ENCODE measurements at regions not wholly inside any gene's neighbourhood (a gene's known extent, or its start where the extent isn't known, plus 50 kb on each side); places are given as distances from the start of the nearest gene placed in this dataset.

DNA sequence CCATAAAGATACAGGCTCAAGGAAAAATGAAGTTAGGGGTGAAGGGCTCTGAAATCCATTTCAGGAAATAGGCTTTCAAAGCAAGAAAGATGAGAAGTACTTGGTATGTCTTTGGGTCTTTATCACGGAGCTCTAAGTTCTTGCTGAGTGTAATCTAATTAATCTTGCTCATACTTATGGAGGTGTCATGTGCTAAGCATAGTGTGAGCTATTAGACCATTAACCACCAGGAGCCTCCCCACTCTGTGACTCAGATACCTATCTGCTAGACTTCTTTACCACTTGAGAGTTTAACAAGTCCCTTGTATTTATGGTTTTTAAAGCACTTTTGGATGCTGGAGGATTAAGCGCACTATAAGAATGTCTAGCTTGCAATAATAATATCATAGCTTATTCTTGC is 678.7 kb downstream of the EPHA4 start:
- DNase-seq, result no peak

DNA sequence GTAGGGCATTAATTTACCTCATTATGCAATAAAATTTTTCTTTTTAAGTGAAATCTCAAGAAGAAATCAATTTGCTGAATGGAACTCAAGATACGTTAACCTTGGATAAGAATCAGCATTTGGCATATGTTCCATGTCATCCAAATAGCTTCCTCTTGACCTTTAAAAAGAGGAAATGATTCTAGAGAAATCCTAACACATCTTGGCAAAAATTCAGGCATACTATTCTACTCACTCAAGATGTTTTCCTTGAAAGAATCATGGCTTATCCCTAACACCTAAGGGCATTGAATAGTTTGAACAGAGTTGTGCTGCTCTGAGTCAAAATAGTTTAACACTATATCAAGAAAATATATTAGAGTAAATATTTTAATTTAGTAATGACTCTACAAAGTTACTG is 678.0 kb downstream of the EPHA4 start:
- DNase-seq, result no peak

DNA sequence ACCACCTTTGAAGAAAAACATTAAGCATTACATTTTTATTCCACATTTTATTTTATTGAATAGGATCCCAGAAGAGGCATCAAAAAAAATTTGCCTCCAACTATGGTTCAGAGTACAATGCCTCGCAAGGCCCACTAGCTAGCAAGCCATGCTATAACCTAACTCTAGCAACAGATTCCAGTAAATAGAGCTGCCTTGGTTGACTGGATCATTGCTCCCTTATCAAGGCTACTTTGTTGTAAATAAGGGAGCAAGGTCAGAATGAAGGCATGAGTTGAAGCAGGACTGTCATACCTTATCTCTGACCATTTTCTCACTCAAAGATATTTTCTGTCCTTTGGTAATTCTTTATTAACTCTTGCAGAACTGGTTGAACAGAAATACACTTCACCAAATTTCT is 672.6 kb downstream of the EPHA4 start:
- DNase-seq, result no peak

DNA sequence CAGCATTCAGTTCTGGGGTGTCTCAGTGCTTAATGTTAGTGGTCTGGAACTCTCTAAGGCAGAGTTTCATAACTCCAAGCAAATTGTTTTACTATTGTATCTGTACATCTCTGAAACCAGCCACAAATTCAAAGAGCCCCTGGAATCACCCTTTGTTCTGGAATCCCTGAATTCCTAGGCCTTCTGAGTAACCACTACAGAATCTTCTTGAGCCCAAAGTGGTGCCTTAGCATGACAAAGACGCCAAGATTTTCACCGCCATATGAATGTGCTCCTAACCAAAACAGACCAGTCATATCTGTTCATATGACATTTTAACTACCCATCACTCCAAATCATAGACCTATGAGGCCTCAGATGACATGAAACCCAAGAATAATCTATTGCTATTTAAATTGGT is 668.1 kb downstream of the EPHA4 start:
- no peak for DNase-seq

DNA sequence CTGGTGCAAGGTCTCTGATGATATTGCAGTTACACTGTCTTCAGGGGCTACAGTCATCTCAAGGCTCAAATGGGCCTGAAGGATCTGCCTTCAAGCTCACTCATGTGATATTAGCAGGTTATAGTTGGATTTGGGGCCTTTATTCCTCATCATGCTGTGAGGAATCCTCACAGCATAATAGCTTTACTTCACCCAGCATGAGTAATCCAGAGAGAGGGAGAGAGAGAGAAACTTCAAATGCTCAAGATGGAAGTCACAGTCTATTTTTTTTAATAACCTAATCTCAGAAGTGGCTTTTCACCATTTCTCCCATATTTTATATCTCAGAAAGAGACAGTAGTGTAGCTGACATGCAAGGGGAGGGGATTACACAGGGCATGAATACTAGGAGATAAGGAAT is 658.7 kb downstream of the EPHA4 start:
- no peak for DNase-seq

DNA sequence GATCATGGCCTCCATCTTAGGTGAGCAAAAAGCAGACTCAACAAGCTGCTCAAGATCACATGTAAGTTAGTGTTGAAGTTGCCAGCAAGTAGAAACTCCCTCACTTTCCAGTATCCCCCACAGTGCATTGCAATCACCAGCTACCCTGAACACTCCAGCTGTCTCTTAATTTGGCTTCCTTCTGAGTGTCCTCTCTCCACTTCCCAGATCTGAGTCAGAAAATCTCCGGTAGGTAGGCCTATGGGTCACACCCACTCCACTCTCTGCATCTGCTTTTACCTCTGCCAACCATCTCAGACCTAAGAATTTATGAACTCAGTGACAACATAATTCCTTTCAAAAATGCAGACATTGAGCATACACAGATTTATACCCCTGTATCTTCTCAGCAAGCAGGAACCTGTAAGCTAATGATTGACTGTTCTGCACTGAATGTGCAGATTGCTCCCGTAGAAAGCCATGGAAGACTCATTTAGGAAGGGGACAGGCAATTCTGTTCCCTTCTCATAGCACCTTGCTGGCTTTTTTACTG is 656.9 kb downstream of the EPHA4 start:
- DNase-seq, result no peak

DNA sequence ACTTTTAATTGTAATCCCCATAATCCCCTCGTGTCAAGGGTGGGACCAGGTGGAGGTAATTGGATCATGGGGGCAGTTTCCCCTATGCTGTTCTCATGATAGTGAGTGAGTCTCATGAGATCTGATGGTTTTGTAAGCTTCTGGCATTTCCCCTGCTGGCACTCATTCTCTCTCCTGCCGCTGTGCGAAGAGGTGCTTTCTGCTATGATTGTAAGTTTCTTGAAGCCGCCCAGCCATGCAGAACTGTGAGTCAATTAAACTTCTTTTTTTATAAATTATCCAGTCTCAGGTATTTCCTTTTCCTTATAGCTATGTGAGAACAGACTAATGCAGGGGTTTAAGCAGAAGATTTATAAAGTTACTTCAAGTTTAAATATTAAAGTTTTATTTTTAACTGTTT is 655.2 kb downstream of the EPHA4 start:
- no peak for DNase-seq

DNA sequence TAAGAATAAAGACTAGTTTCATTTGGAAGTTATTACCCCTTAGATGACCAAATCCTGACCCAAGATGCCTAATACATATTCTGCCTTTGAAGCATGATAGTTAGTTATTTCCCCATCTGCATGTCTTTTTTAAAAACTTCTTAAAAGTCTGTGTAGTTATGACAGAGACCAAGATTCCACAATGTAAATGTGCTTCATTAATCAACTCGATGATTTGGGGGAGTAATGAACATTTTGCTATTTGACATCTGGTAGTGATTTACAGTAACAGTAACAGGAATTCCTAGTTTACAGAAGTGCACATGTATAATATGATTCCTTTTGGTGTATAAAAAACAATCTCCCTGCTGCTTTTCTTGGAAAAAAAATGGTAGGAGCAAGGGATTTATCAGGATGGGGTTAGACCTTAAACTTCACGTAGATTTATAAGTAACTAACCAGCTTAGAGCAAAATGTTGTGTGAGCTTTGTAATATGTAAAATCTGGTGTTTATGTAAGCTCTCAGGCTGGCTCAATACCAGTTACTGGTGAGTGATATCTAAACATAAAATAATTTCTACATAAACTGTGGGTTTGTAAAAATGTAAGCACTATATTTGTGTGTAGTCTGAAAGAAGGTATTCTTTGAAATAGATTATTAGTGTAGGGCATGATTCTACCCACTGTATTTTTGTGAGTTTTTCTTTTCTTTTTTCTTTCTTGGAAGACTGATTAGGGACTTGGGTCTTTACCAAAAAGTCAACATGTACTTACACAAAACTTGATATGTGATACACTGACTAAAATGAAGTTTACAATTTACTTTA is 641.6 kb downstream of the EPHA4 start:
- DNase-seq, result no peak

DNA sequence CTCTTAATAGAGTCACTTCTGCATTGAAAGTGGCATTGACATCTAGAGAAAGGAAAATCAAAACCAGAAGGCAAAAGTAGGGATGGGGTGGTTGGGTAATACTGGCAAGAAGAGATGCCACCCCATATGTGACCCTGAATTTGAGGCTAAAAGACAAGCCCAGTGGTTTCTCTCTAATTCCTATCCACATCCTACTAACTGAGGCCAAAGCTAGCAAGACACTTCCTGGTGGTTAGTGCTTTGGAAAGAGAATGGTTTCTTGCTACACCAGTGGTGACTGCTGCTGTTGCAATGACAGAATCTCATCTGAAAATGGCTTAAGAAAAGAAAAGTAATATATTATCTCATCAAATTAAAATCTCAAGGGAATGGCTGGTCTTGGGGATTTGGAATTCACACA is 640.6 kb downstream of the EPHA4 start:
- DNase-seq, result no peak

DNA sequence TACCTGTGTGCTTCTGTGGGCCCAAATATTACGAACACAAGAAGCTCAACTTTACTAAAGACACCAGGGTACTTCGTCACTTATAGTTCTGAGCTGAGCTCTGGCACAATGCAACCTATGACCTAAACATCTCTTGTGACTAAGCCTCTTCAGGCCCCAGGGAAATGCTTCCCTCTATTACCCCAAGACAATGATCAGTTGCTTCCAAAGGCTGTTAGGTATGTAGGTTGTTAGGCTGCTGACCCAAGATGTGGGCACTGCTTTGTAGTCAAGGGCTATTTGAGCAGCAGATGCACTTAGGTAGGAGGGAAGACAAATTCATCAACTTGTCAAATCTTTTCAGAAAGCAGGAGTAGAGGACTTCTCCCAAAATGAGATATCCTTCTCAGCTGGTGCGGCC is 640.1 kb downstream of the EPHA4 start:
- no peak for DNase-seq

DNA sequence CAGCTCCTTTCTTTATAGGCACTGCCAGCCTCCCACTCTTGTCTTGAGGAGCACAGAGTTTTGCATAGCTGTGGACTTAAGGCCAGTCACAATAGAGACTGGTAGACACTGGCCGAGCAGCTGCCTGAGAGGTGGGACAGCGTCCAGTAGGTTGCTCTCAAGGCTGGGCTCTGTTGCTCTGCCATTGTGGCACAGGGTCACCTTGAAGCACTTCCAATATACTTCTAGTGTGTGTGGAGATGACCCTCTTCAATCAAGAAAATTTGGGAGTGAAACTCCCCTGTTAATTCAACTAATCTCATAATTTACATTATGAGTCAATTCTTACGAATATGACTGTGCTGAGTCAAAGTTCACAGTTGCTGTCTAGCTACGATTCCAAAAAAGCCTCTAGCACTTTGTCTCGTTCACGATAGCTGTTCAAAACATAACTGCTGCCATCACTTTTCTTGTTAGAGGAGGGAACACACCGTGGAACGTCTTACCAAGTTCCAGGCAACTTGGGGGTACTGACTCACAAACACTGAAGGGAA is 636.2 kb downstream of the EPHA4 start:
- DNase-seq, result no peak

DNA sequence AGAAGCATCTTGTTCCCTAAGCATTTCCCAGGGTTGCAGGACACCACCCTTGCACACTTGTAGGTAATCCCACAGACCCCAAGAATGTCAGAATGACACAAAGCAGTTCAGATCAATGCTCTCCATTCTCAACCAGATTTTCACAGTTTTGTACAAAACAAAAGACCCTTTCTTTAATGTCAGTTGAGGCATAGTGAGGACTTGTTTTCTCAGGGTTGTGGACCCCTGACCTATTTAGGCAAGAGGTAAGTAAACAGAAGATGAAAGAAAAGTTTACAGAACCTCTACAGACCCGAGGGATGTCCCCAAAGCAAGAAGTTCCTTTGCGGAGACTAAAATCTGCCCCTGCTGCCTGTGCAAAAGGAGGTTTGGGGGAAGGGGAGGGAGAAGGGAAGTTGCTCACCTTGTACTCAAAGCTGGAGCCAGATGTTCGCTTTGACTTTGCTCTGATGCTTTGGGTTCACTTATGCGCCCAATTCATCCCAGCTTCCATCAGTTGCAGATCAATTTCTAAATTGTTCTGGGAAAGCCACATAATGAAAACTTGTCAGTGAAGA is 635.4 kb downstream of the EPHA4 start:
- DNase-seq, result no peak

DNA sequence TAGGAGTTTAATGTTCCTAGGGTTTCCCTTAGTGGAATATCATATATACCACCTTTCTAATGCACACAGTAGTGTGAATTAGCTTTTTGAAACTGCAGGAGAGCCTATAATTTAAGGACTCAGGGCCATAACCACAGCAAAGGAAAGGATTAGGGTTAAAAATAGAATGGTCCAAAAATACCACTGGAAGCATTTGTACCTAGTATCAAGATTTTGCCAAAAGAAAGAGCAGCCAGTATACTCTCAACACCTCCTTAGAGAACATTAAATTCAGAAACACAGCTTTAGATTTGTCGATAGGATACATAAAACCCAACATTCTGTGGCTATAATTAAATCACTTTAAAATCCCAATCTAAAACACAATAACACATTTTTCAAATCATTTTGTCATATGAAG is 634.9 kb downstream of the EPHA4 start:
- no peak for DNase-seq

DNA sequence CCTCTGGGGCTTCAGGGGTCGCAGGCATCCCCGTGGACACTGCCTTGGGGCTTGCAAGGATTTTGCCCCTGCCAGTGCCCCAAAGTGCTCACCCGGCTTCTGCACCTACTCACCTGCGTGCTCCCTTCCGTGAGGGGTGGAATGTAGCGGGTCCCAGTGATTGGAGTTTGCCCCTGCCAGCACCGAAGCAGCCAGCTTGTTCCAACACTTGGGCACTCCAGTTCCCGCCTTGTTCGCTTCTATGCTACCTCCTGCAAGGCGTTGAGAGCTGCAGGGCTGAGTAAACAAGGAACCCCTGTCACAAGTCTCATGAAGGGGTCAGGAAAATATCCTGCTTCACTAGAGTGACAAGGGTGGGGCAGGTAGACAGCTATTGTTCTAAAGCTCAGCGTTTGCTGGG is 631.5 kb downstream of the EPHA4 start:
- no peak for DNase-seq

DNA sequence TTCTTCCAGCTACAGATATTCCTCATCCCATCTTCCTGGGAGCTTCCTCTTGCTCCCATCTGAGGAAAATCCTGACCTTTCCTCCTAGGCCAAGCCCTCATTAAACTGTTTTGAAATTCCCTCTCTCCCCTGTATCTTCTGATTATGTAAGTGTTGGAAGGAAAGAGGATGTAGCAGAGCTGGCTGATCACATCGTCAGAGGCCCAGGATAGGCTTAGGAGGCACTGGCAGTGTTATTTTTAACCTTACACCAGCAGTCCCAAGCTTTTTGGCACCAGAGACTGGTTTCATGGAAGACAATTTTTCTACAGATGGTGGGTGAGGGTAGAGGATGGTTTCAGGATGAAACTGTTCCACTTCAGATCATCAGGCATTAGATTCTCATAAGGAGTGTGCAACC is 630.4 kb downstream of the EPHA4 start:
- no peak for DNase-seq

DNA sequence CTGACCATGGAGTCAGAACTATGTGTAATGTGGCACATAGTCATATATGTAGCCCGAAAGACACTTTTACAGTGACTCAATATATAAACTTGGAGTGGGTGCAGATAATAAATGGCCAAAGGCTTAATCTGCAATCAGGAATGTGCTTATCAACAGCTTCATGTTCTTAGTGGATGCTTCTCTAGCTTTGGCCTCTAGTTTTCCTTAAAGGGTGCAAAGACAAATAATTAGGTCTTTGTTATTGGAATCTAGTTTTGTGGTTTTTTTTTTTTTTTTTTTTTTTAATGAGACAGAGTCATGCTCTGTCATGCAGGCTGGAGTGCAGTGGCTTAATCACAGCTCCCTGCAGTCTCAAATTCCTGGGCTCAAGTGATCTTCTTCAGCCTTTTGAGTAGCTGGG is 625.6 kb downstream of the EPHA4 start:
- no peak for DNase-seq

DNA sequence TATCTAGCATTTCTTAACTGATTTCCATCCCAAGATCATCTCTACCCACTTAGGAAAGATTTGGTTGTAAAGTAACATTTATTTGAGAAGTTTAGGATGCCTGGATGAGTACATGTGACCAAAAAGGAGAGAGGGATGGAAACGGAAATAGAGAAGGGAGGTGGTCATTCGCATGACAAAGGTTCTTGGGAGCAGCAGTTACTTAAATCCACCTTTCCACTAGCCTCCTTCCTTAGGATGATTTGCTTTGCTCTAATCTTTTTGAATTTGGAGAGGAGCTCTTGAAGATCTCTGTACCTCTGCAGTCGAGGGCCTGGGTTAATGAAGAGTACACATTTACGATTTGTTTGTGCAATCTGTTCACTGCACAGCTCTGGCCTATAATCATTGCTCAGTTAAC is 623.5 kb downstream of the EPHA4 start:
- DNase-seq, result no peak

DNA sequence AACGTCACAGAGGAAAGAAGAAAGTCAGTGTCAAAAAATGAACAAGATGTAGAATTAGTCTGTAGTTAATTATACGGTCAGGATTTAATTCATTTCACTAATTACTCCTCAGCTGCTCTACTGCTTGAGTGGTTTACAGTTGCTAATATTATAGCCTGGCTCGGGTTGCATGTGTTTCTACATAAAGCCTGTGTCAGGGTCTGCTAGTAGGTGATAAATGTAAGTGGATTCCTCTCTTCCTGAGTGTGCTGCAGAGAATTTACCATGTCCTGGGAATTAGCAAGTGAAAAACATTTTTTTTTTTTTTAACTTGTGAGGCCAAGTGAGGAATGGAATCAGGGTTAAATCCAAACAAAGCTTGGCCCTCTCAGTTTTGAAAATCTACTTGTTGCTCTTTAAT is 622.6 kb downstream of the EPHA4 start:
- DNase-seq, result no peak

DNA sequence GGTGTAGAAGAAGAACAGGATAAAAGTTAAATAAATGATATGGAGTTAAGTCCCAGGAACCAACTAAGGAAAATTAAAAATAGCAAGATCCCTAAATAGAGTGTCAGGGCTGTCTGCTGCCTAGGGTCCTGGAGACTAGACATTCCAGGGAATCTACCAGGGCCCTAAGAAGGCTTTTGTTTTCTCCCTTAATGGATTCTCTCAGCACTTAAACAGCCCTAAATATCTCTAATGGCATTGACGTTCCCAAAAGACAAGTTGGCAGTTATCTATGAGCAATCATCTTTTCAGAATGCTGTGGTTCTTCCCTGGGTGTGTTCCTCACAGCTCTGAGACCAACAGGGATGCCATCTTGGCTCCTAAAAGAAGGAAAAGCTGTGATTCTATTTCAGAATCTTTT is 616.3 kb downstream of the EPHA4 start:
- no peak for DNase-seq

DNA sequence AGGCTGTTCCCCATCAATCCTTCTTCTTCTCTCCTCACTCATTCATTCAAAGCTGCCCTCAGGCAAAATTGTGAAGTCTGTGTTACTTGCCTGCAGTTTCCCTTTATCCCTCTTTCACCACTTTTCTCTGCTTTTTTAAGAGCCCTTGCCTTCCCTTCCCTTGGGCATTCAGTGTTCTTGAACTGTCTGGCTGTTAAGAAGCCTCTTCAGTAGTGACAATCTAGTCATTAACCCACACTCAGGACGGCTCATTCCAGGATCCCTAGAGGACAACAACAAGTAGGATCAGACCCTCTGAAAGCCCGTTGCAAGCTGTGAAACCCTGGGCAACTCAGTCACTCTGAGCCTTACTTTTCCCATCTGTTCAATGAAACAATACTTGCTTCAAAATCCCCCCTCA is 615.7 kb downstream of the EPHA4 start:
- no peak for DNase-seq

DNA sequence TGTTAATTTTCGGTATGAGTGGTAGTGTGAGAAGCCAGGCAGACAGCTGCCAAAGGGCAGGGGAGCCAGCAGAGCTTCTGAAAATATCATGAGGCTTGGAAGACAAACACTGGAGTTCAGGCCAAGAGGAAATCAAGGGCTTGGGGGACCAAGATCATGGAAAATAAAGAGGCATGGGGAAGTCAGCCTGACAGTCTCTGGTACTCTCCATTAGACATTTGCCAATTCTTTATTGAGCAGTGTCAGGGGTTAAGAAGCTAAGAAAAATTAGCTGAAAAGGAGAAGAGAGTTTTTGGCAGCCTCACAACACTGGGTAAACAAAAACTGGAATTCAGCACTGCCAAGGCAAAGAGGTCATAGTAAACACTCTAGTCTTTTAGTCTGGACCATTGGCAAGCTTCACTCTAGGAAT is 612.7 kb downstream of the EPHA4 start:
- DNase-seq, result no peak

DNA sequence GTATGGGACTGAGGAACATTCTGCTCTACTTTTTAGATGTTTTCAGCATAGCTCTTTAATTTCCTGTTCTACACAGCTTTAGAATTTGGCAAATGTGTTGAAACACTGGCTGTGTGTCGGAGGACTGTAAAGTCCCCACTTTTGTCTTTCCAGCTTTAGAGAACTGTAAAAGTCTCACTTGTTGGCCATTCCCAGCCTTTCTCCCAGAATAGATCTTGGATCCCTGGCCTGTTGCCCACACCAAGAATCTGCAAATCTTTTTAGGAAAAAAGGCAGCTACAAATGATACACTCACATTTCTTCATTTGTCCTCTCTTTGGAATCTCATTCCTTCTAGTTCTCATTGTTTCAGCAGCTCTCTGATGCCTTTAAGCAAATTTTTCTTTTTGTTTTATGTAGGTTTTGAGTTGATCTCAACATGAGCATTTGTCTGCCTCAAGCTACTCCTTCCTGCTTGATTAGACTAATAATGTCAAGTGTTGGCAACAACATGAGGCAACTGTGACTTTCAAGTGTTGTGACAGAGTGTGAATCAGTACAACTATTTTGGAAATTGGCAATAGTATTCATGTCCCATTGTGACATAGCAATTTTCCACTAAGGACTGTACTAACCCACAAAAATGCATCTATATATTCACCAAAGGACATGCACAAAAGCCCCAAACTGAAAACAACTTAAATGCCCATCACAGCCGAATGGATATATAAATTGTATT is 610.8 kb downstream of the EPHA4 start:
- no peak for DNase-seq

DNA sequence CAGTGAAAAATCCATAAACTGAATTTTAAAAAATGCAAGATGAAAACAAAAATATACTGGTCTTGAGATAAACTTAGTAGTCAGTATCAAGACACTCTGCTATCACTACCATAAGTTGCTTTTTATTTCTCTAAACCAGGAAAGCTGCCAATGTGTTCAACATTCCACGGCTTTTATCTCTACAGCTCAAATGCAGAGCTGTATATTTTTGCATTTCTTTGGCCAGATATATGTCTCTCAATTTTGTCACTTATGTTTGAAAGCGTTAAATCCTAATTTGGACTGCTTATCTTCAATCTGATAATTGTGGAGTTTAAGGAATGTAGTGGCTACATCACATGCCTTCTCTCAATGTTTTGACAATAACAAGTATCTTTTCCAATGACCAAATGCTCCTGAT is 609.5 kb downstream of the EPHA4 start:
- no peak for DNase-seq

DNA sequence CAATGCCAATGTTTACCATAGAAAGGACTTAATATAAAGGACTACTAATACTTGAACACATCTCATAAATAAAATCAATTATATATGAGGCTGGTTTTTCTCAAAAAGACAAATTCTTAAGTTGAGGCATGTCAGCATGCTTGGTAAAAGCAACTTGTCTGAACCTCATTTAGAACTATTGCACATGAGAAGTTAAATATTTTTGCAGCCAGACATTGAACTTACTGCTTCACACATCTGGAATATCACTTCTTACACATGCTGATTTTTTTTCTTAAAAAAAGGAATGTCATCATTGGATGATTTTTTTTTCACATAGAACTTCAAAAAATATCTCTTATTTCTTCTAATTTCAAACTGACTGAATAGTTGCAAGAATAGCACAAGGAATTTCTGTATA is 609.0 kb downstream of the EPHA4 start:
- no peak for DNase-seq

All from hematopoietic multipotent progenitor cell treated with erythropoietin and hydrocortisone succinate and interleukin-3 and kit ligand, for 8 days (in vitro differentiated cells).